Cerebellar cortex (tissue), 1 donor: ENCODE measurements at regions not wholly inside any gene's neighbourhood (a gene's known extent, or its start where the extent isn't known, plus 50 kb on each side); places are given as distances from the start of the nearest gene placed in this dataset.

Source experiments
- DNase-seq: peaks from one replicate; pipeline ENCODE4 v3.0.0-alpha.2; 2015; ENCODE audit warnings: low spot score

DNA sequence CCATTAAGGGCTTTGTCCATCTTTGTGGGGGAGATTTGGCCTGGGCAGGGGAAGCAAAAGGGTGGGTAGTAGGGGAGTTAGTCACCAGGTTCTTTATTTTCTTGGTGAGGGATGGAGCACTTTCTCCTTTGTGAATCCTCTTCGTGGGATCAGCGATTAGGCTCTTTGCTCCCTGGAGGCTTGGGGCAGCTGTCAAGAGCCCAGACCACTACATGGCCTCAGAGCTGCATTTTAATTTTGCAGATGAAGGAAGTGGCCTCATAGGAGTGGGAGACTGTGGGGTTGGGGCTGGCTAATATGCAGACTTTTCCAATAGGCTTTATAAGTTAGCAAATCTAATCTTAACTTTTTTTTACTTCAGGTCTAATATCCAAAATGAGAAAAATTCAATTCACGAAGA is 168.1 kb upstream of the DEFB112 start:
- DNase-seq, result no peak

DNA sequence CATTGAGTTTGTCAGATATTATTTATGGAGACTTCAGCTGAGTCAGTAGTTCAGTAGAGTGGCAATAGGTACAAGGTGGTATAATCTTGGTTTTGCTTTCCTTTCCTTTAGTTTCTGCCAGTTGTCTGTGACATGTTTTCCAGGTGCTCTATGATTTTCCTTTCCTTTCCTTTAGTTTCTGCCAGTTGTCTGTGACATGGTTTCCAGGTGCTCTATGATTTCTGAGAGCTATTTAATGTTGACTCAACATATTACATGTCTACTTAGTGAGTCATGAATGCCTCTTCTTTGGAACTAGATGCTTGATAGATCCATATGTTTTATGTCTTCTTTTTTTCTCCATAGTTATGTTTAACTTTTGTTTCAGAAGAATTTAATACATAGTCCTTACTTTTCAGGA is 186.4 kb upstream of the DEFB112 start:
- DNase-seq, result no peak

DNA sequence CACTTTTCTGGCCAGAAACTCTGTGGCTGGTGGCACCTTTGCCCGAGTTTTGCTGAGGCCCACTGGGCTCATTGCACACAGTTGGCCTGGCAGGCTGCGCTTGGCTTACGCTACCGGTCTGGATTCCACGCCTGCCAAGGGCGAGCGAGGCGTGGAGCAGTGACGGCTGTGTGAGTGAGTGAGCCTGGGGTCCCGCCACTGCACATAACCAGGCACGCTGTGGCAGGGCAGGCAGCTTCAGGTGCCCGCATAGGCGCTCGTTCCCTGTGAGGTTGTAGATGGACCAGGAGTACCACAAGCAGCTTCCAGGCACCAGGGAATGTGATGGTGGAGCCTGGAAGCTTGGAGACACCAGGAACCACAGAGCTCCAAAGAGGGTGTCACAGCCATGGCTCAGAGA is 190.1 kb upstream of the DEFB112 start:
- no peak for DNase-seq

DNA sequence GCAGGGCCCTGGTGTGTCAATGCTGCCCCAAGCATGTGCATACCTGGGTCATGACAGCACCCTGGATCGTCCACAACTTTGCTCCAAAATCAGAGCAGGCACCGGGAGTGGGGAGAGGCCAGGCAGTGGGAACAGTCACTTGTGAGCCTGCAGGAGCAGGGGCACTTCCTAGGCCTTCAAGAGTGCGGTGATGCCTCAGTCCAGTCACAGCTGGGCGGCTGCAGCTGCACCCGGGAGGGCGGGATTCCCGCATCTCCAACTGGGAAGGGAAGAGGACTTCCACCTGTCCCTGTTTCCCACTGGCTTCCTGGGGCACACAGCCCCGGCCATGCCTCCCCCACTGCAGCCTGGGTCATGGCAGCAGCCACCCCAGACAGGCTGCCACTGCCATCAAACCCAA is 191.3 kb upstream of the DEFB112 start:
- no peak for DNase-seq

DNA sequence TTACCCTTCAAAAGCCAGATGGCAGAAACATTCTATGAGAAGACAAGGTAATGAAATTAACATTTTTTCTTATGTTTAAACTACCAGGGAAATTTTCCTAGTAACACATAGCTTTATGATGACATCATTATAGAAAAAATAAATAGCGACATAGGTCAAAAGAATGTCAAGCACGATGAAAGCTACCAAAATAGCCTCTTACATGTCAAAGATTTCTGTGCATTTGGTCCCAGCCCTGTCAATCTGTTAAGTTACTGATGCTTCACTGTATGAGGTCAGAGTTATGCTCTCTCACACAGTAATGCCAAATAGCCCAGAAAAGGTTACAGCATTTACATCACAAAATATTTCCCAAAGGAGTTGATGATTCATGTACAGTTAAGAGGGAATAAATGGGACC is 199.8 kb upstream of the DEFB112 start:
- no peak for DNase-seq

DNA sequence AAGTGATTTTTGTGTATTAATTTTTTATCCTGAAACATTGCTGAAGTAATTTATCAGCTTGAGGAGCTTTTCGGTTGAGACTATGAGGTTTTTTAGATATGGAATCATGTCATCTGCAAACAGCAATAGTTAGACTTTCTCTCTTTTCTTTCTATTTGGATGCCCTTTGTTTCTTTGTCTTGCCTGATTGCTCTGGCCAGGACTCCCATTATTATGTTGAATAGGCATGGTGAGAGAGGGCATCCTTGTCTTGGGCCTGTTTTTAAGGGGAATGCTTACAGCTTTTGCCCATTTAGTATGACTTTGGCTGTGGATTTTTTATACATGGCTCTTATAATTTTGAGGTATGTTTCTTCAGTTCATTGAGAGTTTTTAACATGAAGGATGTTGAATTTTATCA is 207.6 kb upstream of the DEFB112 start:
- no peak for DNase-seq

DNA sequence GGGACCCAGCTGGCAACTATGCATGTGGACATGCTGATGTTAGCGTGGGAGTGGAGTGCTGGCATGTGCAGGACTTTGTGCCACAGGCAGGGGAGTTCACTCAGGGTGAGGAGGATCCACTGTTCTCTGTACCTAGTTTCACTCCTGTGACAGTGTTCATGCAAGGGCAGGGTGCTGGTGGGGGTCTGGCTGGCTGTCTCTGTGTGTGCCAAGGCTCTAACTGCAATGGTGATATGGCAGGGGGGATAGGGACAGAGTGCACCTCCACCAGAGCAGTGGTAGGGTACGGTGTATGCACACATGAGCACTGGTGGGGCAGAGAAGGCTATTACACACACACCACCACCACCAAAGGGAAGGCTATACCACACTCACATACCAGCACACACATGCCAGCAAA is 210.2 kb upstream of the DEFB112 start:
- no peak for DNase-seq

DNA sequence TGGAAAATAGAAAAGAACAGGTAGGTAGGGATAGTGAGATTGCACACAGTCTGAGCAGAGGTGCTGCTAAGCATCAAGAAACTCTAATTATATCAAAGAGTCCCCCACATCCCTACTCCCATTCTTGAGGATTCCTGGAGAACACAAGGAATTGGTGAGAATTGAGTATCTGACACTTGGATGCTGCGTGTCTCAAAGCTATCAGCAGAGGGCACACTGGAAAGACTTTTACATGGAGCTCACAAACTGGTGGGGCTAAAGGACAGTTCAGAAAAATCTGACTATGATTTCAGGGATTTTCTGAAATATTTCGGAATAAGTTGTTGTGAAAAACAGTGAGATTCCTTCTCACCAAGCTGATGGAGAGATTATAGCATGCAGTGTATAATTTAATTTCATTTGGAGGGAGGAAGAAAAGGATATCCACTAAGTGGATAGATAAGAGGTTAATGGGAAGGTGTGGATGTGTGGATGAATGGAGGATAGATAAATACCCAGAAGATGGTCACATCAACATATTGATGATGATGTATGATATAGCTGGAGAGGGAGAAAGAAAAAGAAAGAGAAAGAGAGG is 215.4 kb upstream of the DEFB112 start:
- peak; percentile 15 for DNase-seq

DNA sequence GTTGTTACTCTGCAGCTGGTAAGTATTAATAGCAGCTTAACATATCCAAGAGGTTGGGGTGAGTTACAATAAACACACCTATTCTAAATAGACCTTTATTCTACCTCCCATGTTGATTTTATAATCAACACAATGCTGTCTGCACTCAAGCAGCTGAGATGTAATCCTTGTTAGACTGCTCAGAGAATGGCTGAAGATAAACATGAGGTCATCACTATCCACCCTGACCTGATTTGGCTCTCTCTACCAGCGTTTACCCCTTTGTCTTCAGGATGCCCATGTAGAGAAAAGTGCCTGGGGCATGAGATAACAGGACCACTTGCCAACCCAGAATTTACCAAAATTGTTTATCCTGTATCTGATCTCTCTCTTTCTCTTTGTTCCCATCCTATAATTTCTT is 220.7 kb upstream of the DEFB112 start:
- DNase-seq, result no peak

DNA sequence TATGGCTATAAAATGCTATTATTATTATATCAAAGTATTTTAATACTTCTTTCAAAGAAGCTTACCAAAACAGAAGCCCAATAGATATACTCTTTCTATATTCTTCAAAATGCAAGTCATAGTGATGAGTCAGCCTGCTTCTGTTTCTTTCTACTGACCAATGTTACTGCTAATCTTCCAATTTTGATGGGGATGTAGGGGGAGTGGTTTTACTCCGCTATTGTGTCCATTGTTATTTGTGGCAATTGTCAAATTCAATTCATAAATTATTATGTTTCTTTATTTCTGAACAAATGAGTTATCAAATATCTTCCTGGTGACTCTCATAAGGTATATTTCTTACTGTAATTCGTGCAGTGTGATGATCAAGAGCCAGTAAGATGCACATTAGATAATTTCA is 221.5 kb upstream of the DEFB112 start:
- no peak for DNase-seq

DNA sequence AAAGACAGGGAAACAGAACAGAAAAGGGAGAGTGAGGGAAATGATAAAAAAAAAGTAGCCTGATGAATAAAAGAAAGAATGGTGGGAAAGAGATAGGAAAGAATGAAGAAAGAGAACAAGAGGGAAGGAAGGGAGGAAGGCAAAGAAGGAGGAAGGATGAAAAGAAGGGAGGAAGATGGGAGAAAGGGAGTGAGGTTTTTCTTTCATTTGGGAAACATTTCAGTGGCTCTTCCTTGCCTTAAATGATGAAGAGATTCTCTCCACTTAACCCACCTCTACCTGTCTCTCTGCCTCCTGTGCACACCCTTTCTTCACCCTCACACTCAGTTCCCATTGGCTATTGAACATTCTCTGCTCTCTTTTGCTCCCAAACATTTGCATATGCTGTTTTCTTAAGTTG is 222.1 kb upstream of the DEFB112 start:
- DNase-seq, result no peak

DNA sequence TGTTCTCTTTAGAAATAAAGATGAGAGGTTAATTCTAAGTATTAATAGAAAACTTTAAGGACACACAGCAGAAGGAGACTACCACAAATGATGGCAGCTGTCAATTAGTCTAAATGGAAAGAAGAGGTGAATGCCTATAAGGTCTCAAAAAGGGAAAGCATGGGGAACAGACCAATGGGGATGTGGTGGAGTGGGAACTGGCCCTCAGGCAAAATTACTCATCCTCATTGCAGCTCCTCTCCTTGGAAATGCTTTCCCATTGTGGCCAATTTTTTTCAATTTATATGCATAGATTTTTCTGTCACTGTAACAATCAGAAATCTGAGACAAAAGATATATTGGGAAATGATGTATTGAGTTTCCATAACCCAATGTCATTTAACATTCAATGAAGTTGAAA is 222.9 kb upstream of the DEFB112 start:
- DNase-seq, result no peak

DNA sequence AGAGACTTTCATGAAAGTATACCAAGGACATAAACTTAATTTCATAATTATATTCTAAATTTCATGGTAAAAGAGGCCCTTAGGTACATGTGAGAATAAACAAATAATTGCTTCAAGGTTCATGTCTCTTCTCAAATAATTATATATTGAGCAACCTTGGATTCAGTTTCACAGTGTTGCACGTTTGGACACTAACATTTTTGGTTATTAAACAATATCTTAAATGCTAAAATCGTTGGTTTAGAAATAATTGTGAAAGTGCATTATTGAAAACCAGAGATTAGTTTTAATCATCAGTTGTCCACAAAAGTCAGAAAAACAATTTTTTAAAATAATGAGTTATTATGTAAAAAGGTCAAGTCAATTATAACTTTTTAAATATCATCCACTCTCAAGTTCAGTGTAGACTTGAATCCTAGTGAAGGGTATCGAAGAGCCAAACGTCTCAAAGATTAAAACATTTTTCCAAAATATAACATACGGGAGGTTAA is 227.1 kb upstream of the DEFB112 start:
- DNase-seq, result no peak

DNA sequence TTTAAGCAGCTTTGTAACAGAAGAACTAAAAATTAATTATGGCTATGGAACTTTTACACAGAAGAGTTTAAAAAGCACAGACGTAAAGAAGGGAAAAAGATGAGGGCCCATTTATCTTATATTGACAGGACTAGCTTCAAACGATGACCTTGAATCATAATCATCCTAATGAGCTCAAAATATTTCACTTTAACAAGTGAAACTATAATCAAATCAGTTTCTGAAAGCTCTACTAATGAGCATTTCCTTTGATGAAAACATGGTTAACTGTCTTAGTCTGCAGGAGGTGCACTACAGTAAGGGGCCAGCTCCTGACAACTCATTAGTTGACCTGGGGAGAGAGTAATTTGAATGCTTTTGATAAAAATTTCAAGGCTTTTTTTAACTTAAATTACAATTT is 228.0 kb upstream of the DEFB112 start:
- DNase-seq, result no peak

DNA sequence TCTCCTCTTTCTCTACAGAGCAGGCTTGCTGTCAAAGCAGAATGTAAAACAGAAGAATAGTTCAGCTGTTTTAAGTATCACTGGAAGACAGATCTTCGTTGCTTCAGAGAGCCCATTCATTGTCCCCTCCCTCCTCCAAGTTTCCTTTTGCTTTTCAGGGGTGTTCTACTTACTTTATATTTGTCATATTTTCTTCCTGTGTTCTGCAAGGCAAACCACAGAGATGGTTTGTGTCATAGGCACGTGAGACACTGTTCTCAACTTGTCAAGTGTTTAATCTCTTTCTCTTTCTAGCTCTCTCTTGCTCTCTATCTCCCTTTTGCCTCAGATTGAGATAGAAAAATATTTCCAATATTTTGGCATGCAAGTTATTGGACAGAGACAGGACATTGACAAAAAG is 228.9 kb upstream of the DEFB112 start:
- DNase-seq, result no peak

DNA sequence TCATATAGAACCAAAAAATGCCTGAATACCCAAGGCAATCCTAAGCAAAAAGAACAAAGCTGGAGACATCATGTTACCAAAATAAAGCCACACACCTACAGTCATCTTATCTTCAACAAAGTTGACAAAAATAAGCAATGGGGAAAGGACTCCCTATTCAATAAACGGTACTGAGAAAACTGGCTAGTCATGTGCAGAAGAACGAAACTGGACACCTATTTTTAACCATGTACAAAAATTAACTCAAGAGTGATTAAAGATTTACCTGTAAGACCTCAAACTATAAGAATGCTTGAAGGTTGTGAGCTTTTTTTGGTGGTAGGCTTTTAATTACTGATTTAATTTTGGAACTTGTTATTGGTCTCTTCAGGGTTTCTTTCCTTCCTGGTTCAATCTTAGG is 236.0 kb upstream of the DEFB112 start:
- no peak for DNase-seq

DNA sequence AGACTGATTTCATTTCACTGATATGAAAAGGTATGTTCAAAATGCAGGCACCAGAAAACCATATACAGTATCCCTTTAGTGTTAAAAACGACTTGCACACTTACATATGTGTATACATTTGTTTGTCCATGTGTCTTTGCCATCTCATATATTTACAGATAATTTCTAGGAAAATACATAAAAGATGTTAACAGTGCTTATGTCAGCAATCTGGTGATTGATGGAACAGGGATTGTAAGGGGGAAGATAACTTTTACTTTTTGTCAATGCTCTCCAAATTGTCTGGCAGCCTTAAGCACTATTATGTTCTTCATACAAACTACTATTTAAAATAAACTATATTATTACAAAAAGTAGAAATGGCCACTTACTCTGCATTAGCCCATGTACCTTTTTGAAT is 238.5 kb upstream of the DEFB112 start:
- no peak for DNase-seq

DNA sequence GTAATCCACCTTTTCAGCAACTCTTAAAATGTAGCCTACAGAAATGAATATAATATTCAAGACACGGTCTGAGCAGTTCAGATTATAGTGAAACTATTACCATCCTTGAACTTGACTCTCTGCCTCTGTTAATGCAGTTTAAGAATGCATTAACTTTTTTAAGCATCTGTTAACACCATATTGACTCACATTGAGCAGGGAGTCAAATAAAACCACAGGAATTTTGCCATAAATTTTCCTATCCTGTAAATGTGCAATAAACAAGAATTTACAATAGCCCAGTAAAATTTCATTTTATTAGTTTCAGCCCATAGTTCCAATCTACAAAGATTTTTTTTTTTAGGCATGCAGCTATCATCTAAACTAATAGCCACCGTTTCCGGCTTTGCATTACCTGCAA is 239.2 kb upstream of the DEFB112 start:
- DNase-seq, result no peak

DNA sequence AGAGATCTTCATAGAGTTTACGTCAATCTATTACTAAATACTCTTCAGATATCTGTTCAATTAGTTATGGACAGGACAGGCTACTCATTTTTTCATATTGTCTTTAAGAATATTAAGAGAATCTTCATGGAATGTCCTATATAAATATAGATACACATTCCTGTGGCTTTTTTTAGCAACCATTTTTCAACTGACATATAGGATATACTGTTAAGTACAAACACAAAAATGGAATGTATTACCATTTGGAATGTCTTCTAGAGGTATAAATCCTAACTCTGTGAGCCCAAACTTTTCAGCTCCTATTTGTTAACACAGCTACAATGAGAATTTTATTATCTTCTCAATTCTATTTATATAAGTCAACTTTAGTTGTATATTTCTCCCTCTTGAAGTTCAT is 239.6 kb upstream of the DEFB112 start:
- no peak for DNase-seq

DNA sequence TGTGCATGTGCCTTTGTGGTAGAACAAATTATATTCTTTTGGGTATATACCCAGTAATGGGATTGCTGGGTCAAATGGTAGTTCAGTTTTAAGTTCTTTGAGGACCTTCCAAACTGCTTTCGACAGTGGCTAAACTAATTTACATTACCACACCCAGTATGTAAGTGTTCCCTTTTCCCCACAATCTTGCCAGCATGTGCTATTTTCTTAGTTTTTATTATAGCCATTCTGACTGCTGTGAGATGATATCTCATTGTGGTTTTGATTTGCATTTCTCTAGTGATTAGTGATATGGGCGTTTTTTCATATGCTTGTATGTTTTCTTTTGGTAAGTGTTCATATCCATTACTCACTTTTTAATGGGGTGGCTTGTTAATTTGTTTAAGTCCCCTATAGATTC is 251.6 kb upstream of the DEFB112 start:
- DNase-seq, result no peak

DNA sequence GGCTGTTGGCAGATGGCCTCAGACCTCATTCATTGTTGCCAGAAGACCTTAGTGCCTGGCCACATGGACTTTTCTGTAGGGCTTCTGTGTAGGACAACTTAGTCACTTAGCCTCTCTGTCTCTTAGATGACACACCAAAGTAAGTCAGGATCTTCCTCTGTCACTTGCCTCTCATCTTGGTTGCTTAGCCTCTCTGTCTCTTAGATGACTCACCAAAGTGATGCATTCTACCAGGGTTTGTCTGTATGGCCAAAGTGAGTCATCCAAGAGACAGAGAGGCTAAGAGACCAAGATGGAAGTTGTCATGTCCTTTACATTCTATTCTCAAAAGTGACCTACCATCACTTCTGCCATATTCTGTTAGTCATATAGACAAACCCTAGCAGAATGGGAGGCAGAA is 255.9 kb upstream of the DEFB112 start:
- DNase-seq, result no peak

DNA sequence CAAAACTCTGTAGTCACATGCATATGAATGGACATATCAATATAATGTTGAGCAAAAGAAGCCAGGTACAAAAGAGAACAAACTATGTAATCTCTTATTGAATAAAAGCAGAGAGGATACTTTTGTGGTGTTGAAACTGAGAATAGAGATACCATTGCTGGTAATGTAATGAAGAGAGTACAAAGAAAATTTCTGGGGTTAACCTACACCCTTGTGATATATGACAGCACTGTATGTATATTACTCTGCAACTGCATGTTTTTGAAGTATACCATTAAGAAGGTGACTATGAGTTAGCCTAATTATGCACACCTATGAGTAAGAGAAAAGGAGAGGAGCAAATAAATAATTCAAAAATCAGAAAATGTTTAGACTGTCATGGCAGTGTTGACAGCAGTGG is 268.8 kb upstream of the DEFB112 start:
- no peak for DNase-seq

DNA sequence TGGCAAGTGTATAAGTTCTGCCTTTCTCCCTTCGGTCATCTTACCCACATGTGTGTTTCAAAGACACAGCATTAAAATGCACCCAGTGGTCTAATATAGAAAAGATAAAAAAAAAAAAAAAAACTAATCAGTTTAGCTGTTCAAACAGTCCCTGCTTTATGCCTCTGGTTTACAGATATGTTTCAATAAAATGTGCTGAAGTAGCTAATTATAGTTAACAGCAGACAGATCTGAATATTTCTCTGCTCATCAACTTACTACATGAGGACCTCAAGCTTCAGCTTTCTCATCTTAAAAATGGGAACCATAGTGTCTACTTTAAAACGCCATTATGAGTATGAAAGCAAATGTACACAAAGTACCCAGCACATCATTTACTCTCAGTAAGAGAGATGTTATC is 280.6 kb upstream of the DEFB112 start:
- no peak for DNase-seq

DNA sequence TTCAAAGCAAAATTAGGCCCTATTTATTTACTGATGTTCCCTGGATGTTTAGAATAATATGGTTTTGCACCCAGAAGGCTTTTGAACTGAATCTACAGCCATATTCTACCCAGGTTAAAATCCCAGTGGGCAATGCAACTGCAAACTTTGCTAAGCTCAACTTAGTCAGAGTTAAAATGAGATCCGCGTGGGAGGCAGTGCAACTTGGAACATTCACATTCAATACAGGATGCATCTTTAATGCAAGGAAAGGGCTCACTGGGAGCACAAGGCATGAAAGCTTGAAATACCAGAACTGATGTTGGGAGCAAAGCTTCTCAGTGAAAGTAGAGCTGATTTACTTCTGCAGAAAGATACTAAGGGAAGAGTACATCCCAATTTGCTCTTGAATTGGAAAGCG is 281.2 kb upstream of the DEFB112 start:
- DNase-seq, result no peak

DNA sequence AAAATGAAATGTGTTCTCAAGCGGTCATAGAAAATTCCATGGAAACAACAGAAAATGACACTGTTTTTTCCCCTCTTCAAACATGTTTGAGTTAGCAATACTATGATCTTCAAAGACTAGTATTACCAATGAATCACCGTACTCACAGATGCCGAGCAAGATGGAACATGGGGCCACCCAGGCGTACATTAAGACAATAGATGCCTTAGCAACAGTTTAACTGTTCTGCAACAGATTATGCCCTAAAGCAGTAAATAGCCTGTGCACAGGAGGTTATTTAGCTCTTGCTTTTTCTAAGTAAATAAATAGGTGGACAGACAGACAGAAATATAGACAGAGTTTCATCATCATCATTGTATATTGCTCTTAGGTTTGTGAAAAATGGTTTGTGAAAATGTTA is 284.0 kb upstream of the DEFB112 start:
- no peak for DNase-seq
